Hypothalamus (tissue), 51 donors: ENCODE measurements at regions not wholly inside any gene's neighbourhood (a gene's known extent, or its start where the extent isn't known, plus 50 kb on each side); places are given as distances from the start of the nearest gene placed in this dataset.

Source experiments
- DNase-seq, 51 donors: peaks; one replicate each; lab custom pipeline; 2025; lab: John Stamatoyannopoulos, UW

DNA sequence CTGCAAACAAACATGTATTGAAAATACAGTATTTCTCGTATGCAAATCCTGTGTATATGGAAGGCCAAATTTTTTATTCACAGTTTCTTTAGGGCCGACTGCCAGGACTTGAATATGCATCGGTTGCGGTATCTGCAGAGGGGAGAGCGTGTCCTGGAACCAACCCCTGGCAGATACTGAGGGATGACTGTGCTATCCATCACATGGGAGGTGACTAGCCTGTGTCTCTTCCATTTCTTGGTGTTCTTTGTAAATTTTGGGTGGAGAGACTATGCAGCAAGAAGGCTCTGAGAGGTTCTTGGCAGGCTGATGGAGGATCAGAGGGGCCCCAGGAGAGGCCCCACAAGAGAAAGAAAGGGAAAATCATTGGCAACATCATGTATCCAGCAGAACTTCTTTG is 384.3 kb downstream of the YTHDC2 start:
- no peak for DNase-seq

- no peak for DNase-seq
Measured at GRCh38 chr5:113900141-113900540, 386.6 kb downstream of the YTHDC2 start.

DNA sequence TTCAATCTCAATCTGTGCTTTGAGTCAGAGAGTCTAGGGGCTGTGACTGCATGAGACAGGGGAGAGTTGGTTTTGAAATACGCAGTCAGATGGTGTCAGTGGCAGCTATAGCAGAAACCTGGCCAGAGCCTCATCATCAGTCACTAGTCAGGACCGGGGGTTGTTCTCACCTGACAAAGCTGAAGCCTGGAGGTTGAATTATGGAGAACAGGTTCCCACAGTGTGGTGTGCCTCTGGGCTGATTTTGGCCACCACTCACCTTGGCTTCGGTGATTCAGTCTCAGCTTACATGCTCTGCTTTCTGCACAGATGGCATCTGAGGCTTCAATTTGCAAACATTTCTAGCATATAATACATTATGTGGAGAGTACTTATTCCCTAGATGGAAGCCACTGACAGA is 387.3 kb downstream of the YTHDC2 start:
- DNase-seq = peak in 1 of 51 donors; percentile 3

GRCh38 chr5:113901718-113902117 is 388.2 kb downstream of the YTHDC2 start:
- DNase-seq = no peak

DNA sequence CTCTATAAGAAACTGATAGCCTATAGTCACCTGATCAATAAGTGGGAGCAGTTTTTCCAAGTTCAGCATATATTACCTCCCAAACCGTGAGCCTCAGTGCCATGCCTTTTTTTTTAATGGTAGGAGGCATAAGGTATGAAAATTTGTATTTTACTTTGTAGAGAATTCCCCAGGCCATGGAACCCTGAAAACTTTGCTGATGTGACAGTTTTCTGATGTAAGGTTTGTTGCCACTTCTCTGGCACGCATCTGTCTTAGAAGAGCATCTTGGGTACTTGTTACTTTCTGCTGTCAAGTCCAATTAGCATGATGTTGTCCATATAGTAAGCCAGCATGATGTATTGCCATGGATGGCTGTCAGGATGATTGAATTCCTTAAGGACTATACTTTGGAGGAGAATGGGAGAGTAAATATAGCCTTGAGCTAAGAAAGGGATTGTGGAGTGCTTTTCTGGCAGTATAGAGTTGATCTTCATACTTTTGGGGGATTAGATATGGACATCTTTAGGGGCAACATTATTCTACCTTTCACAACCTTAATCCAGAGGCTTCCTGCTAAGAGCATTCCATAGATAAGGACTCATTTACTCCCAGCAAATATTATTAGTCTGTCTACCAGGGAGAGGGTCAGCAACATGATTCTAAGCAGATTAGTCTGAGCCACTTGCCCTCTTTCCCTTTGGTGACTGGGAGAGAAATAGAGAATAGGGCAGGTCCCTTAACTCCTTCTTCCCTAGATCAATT is 389.6 kb downstream of the YTHDC2 start:
- DNase-seq = no peak

GRCh38 chr5:113909782-113910181 is 396.3 kb downstream of the YTHDC2 start:
- no peak for DNase-seq

DNA sequence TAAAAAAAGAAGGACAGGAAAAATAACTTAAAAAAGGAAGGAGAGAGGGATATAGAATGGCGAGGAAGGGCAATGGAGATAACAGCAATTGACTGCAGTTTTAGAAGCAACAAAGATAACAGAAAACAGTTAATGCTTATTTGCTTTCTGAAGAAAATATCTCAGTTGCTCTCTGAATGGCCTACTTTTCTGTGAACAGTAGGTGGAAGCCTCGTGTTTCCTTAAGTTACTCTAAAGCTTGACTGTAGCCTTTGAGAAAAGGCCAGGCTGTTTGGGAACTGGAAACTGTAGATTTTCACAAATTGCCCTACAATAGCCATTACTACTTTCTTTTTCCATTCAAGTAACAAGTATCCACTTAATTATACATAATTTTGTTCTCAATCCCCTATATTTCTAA is 404.5 kb downstream of the YTHDC2 start:
- DNase-seq = no peak

- DNase-seq = no peak
Measured at GRCh38 chr5:113922343-113922742, 408.8 kb downstream of the YTHDC2 start.

DNA sequence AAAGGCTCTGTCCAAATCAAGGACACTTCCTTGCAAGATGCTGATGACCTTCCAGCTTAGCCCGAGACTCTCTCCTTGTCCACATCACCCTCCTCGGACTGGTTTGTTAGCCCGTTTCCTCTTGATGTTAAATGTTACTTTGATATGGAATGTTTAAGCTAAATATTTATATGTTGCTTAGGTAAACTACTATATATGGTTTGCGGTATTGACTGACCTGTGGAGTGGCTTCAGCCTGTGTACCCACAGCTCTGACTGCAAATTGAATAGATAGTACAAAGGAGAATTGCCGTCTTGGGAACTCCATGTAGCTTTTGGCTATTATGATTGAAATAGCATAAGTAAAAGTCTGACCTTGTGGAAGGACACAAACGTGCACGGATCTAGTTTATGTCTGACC is 422.0 kb downstream of the YTHDC2 start:
- no peak for DNase-seq

GRCh38 chr5:113937301-113937700 is 423.8 kb downstream of the YTHDC2 start:
- no peak for DNase-seq

DNA sequence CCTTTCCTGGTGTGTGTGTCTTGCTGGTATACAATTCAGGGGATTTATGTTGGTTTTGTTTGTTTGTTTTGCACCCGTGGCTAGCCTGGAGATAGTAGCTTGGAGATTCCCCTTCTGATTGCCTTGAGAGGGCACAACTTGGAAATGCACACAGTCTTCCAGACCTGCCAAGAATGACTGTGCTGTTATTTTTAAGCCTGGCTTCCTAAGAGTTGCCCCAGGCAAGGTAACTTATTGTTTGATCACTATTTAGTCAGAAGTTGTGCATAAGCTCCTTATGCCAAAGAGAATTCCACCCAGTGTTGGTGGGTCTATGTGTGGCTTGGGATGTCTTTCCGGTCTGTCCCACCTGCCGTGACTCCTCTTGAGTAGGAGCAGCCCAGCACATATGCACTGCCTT is 421.9 kb upstream of the KCNN2 start:
- DNase-seq = no peak

DNA sequence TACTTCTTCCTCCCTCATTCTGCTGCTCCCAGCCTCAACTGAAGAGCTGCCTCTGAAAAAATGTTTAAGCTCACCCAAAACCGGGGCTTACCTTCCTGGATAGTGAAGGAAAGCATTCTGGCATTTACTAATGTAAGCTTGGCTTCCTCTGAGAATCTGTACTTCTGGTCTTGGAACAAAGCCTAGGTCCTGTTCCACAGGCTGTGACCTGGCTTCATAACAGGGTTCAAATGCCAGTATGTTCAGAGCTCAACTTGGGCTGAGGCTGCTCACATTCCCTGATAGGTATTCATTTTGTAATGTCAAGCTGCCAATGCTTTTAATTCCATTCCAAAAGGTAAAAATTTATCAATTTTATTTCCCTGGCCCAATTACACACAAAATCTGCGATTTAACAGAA is 411.7 kb upstream of the KCNN2 start:
- DNase-seq = no peak

- no peak for DNase-seq
Measured at GRCh38 chr5:113965225-113965624, 396.6 kb upstream of the KCNN2 start.

- peak in 1 of 51 donors; percentile 1 for DNase-seq
Measured at GRCh38 chr5:113969901-113970300, 392.0 kb upstream of the KCNN2 start.

GRCh38 chr5:113971454-113971853 is 390.4 kb upstream of the KCNN2 start:
- DNase-seq = no peak

GRCh38 chr5:113974976-113975375 is 386.9 kb upstream of the KCNN2 start:
- no peak for DNase-seq

GRCh38 chr5:113984928-113985327 is 376.9 kb upstream of the KCNN2 start:
- DNase-seq = no peak

- DNase-seq = no peak
Measured at GRCh38 chr5:113985505-113985904, 376.4 kb upstream of the KCNN2 start.

- DNase-seq = no peak
Measured at GRCh38 chr5:113989278-113989912, 372.5 kb upstream of the KCNN2 start.

DNA sequence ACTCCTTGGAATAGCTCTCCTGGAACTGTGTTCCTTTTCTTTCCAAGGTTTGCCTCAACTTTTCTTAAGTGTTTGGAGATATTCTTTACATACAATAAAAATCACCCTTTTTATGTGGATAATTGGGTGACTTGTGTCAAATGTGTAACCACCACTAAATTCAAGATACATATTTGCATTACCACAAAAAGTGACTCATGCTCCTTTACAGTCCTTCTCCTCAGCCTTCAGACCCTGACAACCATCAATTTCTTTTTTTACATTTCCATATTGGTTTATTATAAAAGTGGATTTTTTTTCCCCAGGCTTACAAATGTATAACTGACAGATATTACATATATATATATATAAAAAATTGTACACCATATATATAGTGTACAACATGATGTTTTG is 372.0 kb upstream of the KCNN2 start:
- no peak for DNase-seq

DNA sequence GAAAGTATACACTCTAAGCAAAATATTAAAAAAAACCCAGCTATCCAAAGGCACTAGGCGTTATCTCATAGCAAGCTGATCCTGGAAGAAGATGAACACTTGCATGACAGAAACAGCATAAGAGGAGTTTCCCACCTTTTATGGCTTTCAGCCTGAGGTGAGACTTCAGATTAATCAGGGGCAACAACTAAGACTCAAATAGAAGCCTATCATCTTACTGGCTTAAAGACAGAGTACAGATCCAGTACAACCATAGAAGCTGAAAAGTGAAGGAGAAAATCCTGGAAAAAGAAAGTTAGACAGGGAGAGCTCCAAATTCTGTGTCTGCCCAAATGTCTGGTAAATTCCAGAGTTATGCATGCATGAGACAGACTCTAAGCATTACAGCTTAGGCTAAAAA is 360.8 kb upstream of the KCNN2 start:
- no peak for DNase-seq

- no peak for DNase-seq
Measured at GRCh38 chr5:114006582-114006981, 355.3 kb upstream of the KCNN2 start.

DNA sequence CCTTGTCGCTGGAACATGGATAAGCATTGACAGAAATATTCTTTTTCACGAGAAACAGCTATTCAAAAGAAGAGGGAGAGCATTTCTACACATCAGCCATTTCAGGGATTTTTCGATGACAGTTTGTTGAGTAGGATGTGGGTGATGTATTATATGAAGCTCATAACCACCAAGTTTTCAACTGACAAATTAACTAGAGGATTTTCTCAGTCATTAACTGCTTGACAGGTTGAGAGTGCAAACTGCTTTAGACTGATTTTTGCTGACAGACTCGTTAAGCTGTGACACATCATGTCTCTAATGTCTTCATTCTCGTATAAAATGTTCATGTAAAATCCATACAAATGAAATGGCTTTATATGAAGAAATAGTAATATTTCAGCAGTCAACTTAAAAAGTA is 354.2 kb upstream of the KCNN2 start:
- no peak for DNase-seq
